ENCODE measurements at regions not wholly inside any gene's neighbourhood (a gene's known extent, or its start where the extent isn't known, plus 50 kb on each side); places are given as distances from the start of the nearest gene placed in this dataset.

GRCh38 chr16:79337906-79338305 is 262.6 kb downstream of the MAF start:
- no peak overlapping the region for H3K9ac ChIP-seq (ENCODE audit: low read length)
- H3K4me1 ChIP-seq (ENCODE audit: insufficient read depth, low read length, severe bottlenecking): no peaks in the 10 kb centered on the region
- H3K9me3 ChIP-seq (ENCODE audit: low read length): no peaks in the 10 kb centered on the region
- H3K4me2 ChIP-seq (ENCODE audit: low read length): no peak overlapping the region
- no peak for TF ChIP-seq CTCF (IDR thresholded peaks at IDR 0.05; ENCODE audit: low read length)
- TF ChIP-seq EZH2 (IDR thresholded peaks at IDR 0.05; ENCODE audit: borderline replicate concordance, low read length): no peak
- H2AFZ ChIP-seq (ENCODE audit: low read length): no peak overlapping the region
- no peaks in the 10 kb centered on the region for H3K27me3 ChIP-seq (ENCODE audit: insufficient read depth, low read length)
- no peak overlapping the region for H3K4me3 ChIP-seq (ENCODE audit: low read depth, low read length, poor library complexity, severe bottlenecking)
- no peaks in the 10 kb centered on the region for H3K9me2 ChIP-seq (ENCODE audit: low read depth, low read length)
- no peak overlapping the region for H3K27ac ChIP-seq (ENCODE audit: low read depth, low read length, poor library complexity, severe bottlenecking)
- H3F3A ChIP-seq (ENCODE audit: insufficient read depth, low read length): no peaks in the 10 kb centered on the region
- H3K36me3 ChIP-seq (ENCODE audit: insufficient read depth, low read length): no peaks in the 10 kb centered on the region
- no peaks in the 10 kb centered on the region for H4K20me1 ChIP-seq (ENCODE audit: insufficient read depth, low read length)
- H3K79me2 ChIP-seq (ENCODE audit: insufficient read depth, low read length): no peaks in the 10 kb centered on the region

- Histone ChIP-seq H3K9me3 (ENCODE audit: low read length) (no peaks in the 10 kb centered on the region), H3F3A (ENCODE audit: insufficient read depth, low read length) (no peaks in the 10 kb centered on the region), H3K79me2 (ENCODE audit: insufficient read depth, low read length) (no peaks in the 10 kb centered on the region), H3K4me2 (ENCODE audit: low read length) (no peak overlapping the region), H3K4me1 (ENCODE audit: insufficient read depth, low read length, severe bottlenecking) (no peaks in the 10 kb centered on the region), H3K4me3 (ENCODE audit: low read depth, low read length, poor library complexity, severe bottlenecking) (no peak overlapping the region), H3K27me3 (ENCODE audit: insufficient read depth, low read length) (no peaks in the 10 kb centered on the region), H3K9me2 (ENCODE audit: low read depth, low read length) (no peaks in the 10 kb centered on the region), H3K36me3 (ENCODE audit: insufficient read depth, low read length) (no peaks in the 10 kb centered on the region), H3K27ac (ENCODE audit: low read depth, low read length, poor library complexity, severe bottlenecking) (no peak overlapping the region), H3K9ac (ENCODE audit: low read length) (no peak overlapping the region), H4K20me1 (ENCODE audit: insufficient read depth, low read length) (no peaks in the 10 kb centered on the region), H2AFZ (ENCODE audit: low read length) (no peak overlapping the region)
- TF ChIP-seq EZH2 (IDR thresholded peaks at IDR 0.05; ENCODE audit: borderline replicate concordance, low read length) (no peak), CTCF (IDR thresholded peaks at IDR 0.05; ENCODE audit: low read length) (no peak)
These were observed 263.9 kb downstream of the MAF start for GRCh38 chr16:79336437-79337229.

- Histone ChIP-seq H3K9me2 (ENCODE audit: low read depth, low read length) (no peaks in the 10 kb centered on the region), H3K4me1 (ENCODE audit: insufficient read depth, low read length, severe bottlenecking) (no peaks in the 10 kb centered on the region)
These were observed 266.4 kb downstream of the MAF start for GRCh38 chr16:79334127-79334526.

More at GRCh38 chr16:79334127-79334526, 266.4 kb downstream of the MAF start:
- no peak overlapping the region for H3K9ac ChIP-seq (ENCODE audit: low read length)
- no peaks in the 10 kb centered on the region for H3F3A ChIP-seq (ENCODE audit: insufficient read depth, low read length)
- no peak overlapping the region for H3K4me2 ChIP-seq (ENCODE audit: low read length)
- H4K20me1 ChIP-seq (ENCODE audit: insufficient read depth, low read length): no peaks in the 10 kb centered on the region
- H3K9me3 ChIP-seq (ENCODE audit: low read length): no peaks in the 10 kb centered on the region
- no peak overlapping the region for H2AFZ ChIP-seq (ENCODE audit: low read length)
- TF ChIP-seq EZH2 (IDR thresholded peaks at IDR 0.05; ENCODE audit: borderline replicate concordance, low read length) (no peak), CTCF (IDR thresholded peaks at IDR 0.05; ENCODE audit: low read length) (peak; percentile 66)
- H3K4me3 ChIP-seq (ENCODE audit: low read depth, low read length, poor library complexity, severe bottlenecking): no peak overlapping the region
- no peaks in the 10 kb centered on the region for H3K27me3 ChIP-seq (ENCODE audit: insufficient read depth, low read length)
- H3K27ac ChIP-seq (ENCODE audit: low read depth, low read length, poor library complexity, severe bottlenecking): no peak overlapping the region
- no peaks in the 10 kb centered on the region for H3K79me2 ChIP-seq (ENCODE audit: insufficient read depth, low read length)
- H3K36me3 ChIP-seq (ENCODE audit: insufficient read depth, low read length): no peaks in the 10 kb centered on the region
